ENCODE measurements at regions not wholly inside any gene's neighbourhood (a gene's known extent, or its start where the extent isn't known, plus 50 kb on each side); places are given as distances from the start of the nearest gene placed in this dataset.

- Histone ChIP-seq H3K27me3 (no peaks in the 10 kb centered on the region), H3K36me3 (no peaks in the 10 kb centered on the region), H3K9me3 (no peaks in the 10 kb centered on the region), H3K27ac (no peak overlapping the region), H3K4me3 (no peak overlapping the region), H3K4me1 (peaks cover 0 to 4% (median 0%) of the 10 kb centered on the region in 4 donors)
- 30% methylated on average over 13 of the region's 14 CpGs for WGBS (ENCODE audit: insufficient coverage, low coverage, low lambda C conversion rate, missing lambda C conversion rate)
- DNase-seq (peak in 1 of 3 donors; percentile 34), ATAC-seq (peak; percentile 36 to 62 (median 46))
- no peak for TF ChIP-seq CTCF (IDR thresholded peaks at IDR 0.05)
- no peak for TF ChIP-seq POLR2A (IDR thresholded peaks at IDR 0.05)
- intact Hi-C loops (cut with DNase I), result loop anchor here in 1 of 2 donors (5.0 kb wide), 1 partner anchor 150 kb away; no protein-coding TSS in a partner anchor
Observed at GRCh38 chr9:16262477-16263261, 607.8 kb downstream of the BNC2 start.

GRCh38 chr9:16265688-16266087, 604.8 kb downstream of the BNC2 start:
- no peaks in the 10 kb centered on the region for H3K9me3 ChIP-seq
- H3K27ac ChIP-seq, result no peak overlapping the region
- TF ChIP-seq CTCF (IDR thresholded peaks at IDR 0.05), result no peak
- TF ChIP-seq POLR2A (IDR thresholded peaks at IDR 0.05), result no peak
- H3K27me3 ChIP-seq, result no peaks in the 10 kb centered on the region
- H3K36me3 ChIP-seq, result no peaks in the 10 kb centered on the region
- DNase-seq, result no peak
- H3K4me3 ChIP-seq, result no peak overlapping the region
- intact Hi-C loops (cut with DNase I), result no loop called here
- 83% methylated on average over 5 of the region's 5 CpGs for WGBS (ENCODE audit: insufficient coverage, low coverage, low lambda C conversion rate, missing lambda C conversion rate)
- H3K4me1 ChIP-seq, result peaks cover 0 to 7% (median 2%) of the 10 kb centered on the region in 4 donors
- ATAC-seq, result no peak

- Histone ChIP-seq H3K27me3 (no peaks in the 10 kb centered on the region), H3K4me1 (peaks cover 0 to 7% (median 2%) of the 10 kb centered on the region in 4 donors), H3K4me3 (peak overlapping the region in 2 of 3 donors; percentile 41 to 55), H3K9me3 (no peaks in the 10 kb centered on the region), H3K36me3 (no peaks in the 10 kb centered on the region), H3K27ac (peak overlapping the region; percentile 87 to 93 (median 93))
- TF ChIP-seq POLR2A (IDR thresholded peaks at IDR 0.05) (no peak), CTCF (IDR thresholded peaks at IDR 0.05) (peak; percentile 43 to 65 (median 53))
- DNase-seq, result no peak
- 66% methylated on average over 9 of the region's 9 CpGs for WGBS (ENCODE audit: insufficient coverage, low coverage, low lambda C conversion rate, missing lambda C conversion rate)
- intact Hi-C loops (cut with DNase I), result no loop called here
- ATAC-seq, result peak; percentile 12 to 30 (median 22)
Observed at GRCh38 chr9:16266648-16267276, 603.7 kb downstream of the BNC2 start.

- H3K27ac ChIP-seq, result peak overlapping the region; percentile 87 to 93 (median 93)
- peak overlapping the region; percentile 23 to 55 (median 41) for H3K4me3 ChIP-seq
Observed at GRCh38 chr9:16267281-16268066, 603.0 kb downstream of the BNC2 start.

More at GRCh38 chr9:16267281-16268066, 603.0 kb downstream of the BNC2 start:
- intact Hi-C loops (cut with DNase I), result no loop called here
- peak; percentile 80 to 90 (median 86) for ATAC-seq
- H3K4me1 ChIP-seq, result peaks cover 0 to 7% (median 2%) of the 10 kb centered on the region in 4 donors
- no peaks in the 10 kb centered on the region for H3K27me3 ChIP-seq
- no peaks in the 10 kb centered on the region for H3K9me3 ChIP-seq
- no peaks in the 10 kb centered on the region for H3K36me3 ChIP-seq
- TF ChIP-seq CTCF (IDR thresholded peaks at IDR 0.05) (no peak), POLR2A (IDR thresholded peaks at IDR 0.05) (no peak)
- peak; percentile 55 to 65 (median 56) for DNase-seq
- 22% methylated on average over 10 of the region's 10 CpGs for WGBS (ENCODE audit: insufficient coverage, low coverage, low lambda C conversion rate, missing lambda C conversion rate)

All from right lobe of liver (tissue), 6 donors.